C1 segment of cervical spinal cord (tissue), 14 donors: ENCODE measurements at regions not wholly inside any gene's neighbourhood (a gene's known extent, or its start where the extent isn't known, plus 50 kb on each side); places are given as distances from the start of the nearest gene placed in this dataset.
A peak's percentile ranks its signal among the peaks of the same experiment; 100 is the strongest.
"Not testable (repeated sequence)": the region's sequence is repeated elsewhere in the genome, so short reads cannot be mapped to it uniquely, and the experiment has no call there.

Source experiments
- DNase-seq, 14 donors: peaks; one replicate each; lab custom pipeline; 2025; lab: John Stamatoyannopoulos, UW

DNA sequence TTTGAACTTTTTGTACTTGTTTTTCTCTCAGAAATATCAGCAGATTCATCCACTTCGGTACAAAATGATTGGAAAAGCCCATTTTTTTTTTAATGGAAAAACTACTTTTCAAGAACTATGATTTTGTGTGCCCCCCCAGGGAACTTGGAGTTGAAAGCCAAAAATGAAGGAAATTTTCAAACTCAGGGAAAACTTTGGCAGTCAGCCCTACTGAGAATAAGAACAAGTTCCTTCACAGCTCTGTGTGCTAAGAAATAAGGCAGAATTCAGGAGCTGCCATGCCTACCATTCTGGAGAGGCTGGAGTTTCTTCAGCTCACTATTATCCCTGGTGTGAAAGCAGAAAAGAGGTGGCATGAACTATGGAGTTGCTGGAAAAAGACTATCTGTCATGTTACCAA, 226.0 kb upstream of the SLC35G4 start:
- no peak for DNase-seq

DNA sequence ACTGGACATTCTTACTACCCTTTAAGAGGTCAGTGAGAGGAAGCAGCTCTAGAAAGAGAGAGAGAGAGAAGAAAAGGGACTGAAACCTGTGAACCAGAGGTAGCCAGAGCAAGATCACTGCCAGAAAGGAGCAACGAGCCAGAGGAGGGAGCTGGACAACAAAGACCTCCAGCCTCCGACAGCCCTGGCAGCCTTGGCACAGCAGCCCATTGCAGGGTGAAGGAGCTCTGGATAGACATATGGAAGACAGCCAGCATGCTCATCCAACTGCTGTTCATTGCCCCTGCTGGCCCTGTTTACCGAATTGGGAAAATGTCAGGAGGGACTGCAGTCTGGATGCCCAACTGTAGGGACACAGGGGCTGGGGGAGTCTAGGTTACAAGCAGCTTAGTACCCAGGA, 228.4 kb upstream of the SLC35G4 start:
- no peak for DNase-seq

DNA sequence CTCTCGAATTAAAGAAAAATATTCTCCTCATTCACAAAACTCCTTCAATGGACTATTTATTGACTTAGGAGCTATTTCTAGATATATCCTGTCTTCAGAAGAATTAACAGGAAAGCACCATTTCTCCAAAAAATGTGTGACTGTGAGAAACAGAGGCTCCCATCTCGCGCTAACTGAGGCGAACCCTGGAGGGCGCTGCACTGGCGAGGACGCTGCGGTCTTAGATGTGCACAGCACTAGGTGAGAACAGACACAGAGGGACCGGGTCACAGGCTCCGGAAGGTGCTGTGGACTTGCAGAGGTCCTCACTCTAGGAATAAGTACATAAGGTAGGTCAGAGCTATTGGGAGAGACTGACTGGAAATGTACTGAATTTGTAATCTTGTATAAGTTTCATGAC, 229.7 kb upstream of the SLC35G4 start:
- DNase-seq: no peak

GRCh38 chr18:11377766-11378540, 228.6 kb upstream of the PIEZO2 start:
- no peak for DNase-seq

GRCh38 chr18:11372163-11372562, 222.8 kb upstream of the PIEZO2 start:
- no peak for DNase-seq

GRCh38 chr18:11369556-11369955, 220.2 kb upstream of the PIEZO2 start:
- DNase-seq: no peak

DNA sequence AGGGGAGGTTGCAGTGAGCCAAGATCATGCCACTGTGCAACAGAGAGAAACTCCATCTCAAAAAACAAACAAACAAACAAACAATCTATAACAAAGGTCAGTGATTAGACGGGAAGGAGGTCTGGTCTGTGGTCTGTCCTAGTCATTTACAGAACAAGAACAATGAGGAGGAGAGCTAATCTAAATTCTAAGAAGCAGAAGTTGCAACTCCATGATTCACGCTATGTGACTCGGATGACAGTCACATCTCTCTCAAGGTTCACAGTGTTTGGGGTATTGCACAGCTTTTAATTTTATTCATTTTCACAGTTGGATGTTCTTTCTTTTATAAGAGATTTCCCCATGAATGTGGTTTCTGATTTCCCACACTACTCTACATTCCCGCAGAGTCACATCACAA, 218.7 kb upstream of the PIEZO2 start:
- no peak for DNase-seq

- DNase-seq: no peak
Measured at GRCh38 chr18:11367351-11367750, 218.0 kb upstream of the PIEZO2 start.

GRCh38 chr18:11366410-11366809, 217.0 kb upstream of the PIEZO2 start:
- no peak for DNase-seq

DNA sequence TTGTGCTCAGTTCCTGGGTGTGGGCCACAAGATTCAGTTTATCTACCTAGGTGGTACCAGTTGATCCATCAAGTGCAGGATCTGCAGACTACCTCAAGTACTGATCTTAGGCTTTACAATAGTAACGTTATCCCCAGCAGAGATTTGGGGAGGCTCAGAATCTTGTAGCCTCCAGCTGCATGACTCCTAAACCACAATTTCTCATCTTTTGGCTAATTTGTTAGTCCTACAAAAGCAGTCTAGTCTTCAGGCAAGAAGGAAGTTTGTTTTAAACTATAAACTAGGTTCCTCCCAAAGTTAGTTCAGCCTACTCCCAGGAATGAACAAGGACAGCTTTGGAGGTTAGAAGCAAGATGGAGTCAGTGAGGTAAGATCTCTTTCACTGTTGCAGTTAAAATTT, 213.5 kb upstream of the PIEZO2 start:
- DNase-seq: no peak

DNA sequence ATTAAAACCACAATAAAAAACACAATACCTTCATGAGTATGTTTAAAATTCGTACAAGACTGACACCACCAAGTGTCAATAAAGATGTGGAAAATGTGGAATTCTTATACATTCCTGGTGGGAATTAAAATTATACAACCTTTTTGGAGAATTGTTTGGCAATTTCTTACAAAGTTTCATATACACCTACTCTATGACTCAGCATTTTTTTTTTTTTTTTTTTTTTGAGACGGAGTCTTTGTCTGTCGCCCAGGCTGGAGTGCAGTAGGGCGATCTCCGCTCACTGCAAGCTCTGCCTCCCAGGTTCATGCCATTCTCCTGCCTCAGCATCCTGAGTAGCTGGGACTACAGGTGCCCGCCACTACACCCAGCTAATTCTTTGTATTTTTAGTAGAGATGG, 212.5 kb upstream of the PIEZO2 start:
- not testable (repeated sequence) for DNase-seq

DNA sequence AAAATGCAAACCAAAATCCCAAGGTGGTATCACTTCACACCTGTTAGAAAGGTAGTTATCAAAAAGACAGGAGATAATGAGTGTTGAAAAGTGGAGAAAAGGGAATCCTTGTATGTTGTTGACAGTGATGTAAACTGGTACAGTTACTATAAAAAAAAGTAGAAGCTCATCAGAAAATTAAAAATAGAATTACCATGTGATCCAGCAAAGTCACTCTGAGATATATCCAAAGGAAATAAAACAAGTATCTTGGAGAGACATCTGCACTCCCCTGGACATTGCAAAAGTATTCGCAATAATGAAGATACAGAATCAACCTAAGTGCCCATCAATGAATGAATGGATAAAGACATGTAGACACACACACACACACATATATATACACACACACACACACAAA, 208.3 kb upstream of the PIEZO2 start:
- no peak for DNase-seq

DNA sequence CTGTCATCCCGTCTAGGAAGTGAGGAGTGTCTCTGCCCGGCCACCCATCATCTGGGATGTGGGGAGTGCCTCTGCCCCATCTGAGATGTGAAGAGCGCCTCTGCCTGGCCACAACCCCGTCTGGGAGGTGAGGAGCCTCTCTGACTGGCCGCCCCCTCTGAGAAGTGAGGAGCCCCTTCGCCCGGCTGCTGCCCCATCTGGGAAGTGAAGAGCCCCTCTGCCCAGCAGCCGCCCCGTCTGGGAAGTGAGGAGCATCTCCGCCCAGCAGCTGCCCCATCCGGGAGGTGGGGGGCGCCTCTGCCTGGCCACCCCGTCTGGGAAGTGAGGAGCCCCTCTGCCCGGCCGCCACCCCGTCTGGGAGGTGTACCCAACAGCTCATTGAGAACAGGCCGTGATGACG, 195.2 kb upstream of the PIEZO2 start:
- not testable (repeated sequence) for DNase-seq

DNA sequence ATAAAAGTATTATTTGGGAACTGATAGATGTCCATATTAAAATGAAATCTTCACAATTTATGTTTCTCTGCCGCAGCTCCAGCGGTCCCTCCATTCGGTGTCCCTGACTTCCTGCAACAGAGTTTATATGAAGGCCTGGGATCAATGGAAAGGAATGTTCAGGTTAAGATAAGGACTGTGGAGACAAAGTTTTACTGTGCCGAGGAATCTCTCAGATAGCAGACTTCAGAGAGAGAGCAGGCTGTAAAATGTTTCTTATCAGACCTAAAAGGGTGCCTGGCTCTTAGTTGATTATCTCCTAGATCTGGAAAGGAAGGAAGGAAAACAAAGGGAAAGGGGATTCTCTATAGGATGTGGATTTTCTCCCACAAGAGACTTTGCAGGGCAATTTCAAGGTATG, 193.7 kb upstream of the PIEZO2 start:
- no peak for DNase-seq

DNA sequence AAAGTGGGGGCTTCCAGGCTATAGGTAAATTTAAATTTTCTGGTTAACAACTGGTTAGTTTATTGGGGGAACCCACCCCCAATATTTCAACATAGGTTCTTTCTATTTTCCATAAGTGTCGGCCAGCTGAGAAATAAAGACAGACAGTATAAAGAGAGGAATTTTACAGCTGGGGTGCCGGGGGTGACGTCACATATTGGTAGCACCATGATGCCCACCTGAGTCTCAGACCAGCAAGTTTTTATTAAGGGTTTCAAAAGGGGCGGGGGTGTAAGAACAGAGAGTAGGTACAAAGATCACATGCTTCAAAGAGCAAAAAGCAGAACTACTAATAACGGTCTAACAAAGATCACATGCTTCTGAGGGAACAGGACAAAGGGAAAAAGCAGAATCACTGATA, 192.7 kb upstream of the PIEZO2 start:
- not testable (repeated sequence) for DNase-seq

GRCh38 chr18:11339188-11339775, 189.9 kb upstream of the PIEZO2 start:
- no peak for DNase-seq

- DNase-seq: no peak
Measured at GRCh38 chr18:11336241-11336640, 186.9 kb upstream of the PIEZO2 start.

- peak in 1 of 14 donors; percentile 7 for DNase-seq
Measured at GRCh38 chr18:11327391-11328009, 178.1 kb upstream of the PIEZO2 start.

DNA sequence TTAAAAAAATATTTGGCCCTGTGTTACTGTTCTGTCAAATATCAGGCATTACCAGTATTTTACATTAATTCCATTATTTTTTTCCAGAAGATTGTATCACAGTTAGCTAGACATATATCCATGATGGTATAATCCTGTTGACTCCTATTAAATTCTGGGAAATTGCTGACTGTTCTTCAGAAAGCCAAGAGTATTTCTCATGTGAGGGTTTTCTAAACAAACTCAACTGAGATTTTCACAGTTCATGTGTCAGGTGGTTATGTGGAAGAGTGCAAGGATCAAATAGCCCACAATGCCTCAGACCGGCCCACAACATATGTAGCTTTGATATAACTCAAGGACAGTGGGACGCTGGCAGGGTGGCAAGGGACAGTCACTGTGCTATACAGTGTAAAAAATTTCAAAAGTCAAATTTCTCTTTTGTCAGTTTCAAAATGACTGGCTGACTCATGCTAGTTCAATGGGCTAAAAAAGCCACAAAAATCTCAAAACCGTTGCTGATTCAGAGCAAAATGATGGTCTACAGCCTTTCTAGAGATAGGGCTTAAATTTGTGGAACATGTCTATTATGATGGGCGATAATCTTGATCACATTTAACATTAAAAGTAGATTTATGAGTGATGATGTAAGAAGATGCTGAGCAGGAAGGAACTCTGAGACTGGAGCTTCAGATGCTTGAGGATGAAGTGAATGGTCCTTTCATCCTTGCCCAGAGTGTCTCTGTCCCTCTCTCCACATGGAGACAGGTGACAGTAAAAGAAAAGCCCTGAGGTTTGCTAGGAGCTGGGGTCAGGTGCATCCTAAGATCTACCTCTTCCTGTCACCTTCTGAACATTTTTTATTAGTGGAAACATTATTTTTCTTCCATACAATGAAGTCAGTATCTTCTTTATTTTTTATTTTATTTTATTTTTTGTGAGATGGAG, 175.8 kb upstream of the PIEZO2 start:
- DNase-seq: no peak

GRCh38 chr18:11324510-11324909, 175.1 kb upstream of the PIEZO2 start:
- DNase-seq: no peak

- no peak for DNase-seq
Measured at GRCh38 chr18:11323359-11323819, 174.0 kb upstream of the PIEZO2 start.

- DNase-seq: no peak
Measured at GRCh38 chr18:11322716-11323115, 173.3 kb upstream of the PIEZO2 start.
